ENCODE measurements at regions not wholly inside any gene's neighbourhood (a gene's known extent, or its start where the extent isn't known, plus 50 kb on each side); places are given as distances from the start of the nearest gene placed in this dataset.

GRCh38 chr3:176794406-176794805 lies 402.9 kb downstream of the TBL1XR1 start:
- TF ChIP-seq POLR2A (IDR thresholded peaks at IDR 0.05; ENCODE audit: low read depth, low read length) (no peak), POU2F2 (IDR thresholded peaks at IDR 0.05; ENCODE audit: low read depth, low read length) (no peak), TAF1 (IDR thresholded peaks at IDR 0.05; ENCODE audit: low read depth, low read length) (no peak), SPI1 (IDR thresholded peaks at IDR 0.05; ENCODE audit: low read depth, low read length) (no peak), PAX5 (IDR thresholded peaks at IDR 0.05; ENCODE audit: insufficient read depth, low read length, severe bottlenecking) (no peak), POLR2AphosphoS5 (IDR thresholded peaks at IDR 0.05; ENCODE audit: low read depth, low read length) (no peak)
- DNase-seq (ENCODE audit: insufficient read length, low spot score): no peak
- FAIRE-seq: no peak

- TF ChIP-seq TAF1 (IDR thresholded peaks at IDR 0.05; ENCODE audit: low read depth, low read length) (no peak), SPI1 (IDR thresholded peaks at IDR 0.05; ENCODE audit: low read depth, low read length) (no peak), POU2F2 (IDR thresholded peaks at IDR 0.05; ENCODE audit: low read depth, low read length) (no peak), POLR2AphosphoS5 (IDR thresholded peaks at IDR 0.05; ENCODE audit: low read depth, low read length) (no peak), POLR2A (IDR thresholded peaks at IDR 0.05; ENCODE audit: low read depth, low read length) (no peak), PAX5 (IDR thresholded peaks at IDR 0.05; ENCODE audit: insufficient read depth, low read length, severe bottlenecking) (no peak)
- FAIRE-seq (no peak), DNase-seq (ENCODE audit: insufficient read length, low spot score) (no peak)
Measured at GRCh38 chr3:176789947-176790346, 407.3 kb downstream of the TBL1XR1 start.

GRCh38 chr3:176789281-176789705 lies 408.0 kb downstream of the TBL1XR1 start:
- TF ChIP-seq PAX5 (IDR thresholded peaks at IDR 0.05; ENCODE audit: insufficient read depth, low read length, severe bottlenecking): no peak
- no peak for TF ChIP-seq POLR2AphosphoS5 (IDR thresholded peaks at IDR 0.05; ENCODE audit: low read depth, low read length)
- no peak for TF ChIP-seq POU2F2 (IDR thresholded peaks at IDR 0.05; ENCODE audit: low read depth, low read length)
- TF ChIP-seq SPI1 (IDR thresholded peaks at IDR 0.05; ENCODE audit: low read depth, low read length): no peak
- TF ChIP-seq TAF1 (IDR thresholded peaks at IDR 0.05; ENCODE audit: low read depth, low read length): no peak
- TF ChIP-seq POLR2A (IDR thresholded peaks at IDR 0.05; ENCODE audit: low read depth, low read length): no peak
- DNase-seq (ENCODE audit: insufficient read length, low spot score) (no peak), FAIRE-seq (no peak)

- TF ChIP-seq POLR2A (IDR thresholded peaks at IDR 0.05; ENCODE audit: low read depth, low read length) (no peak), PAX5 (IDR thresholded peaks at IDR 0.05; ENCODE audit: insufficient read depth, low read length, severe bottlenecking) (no peak), SPI1 (IDR thresholded peaks at IDR 0.05; ENCODE audit: low read depth, low read length) (no peak), TAF1 (IDR thresholded peaks at IDR 0.05; ENCODE audit: low read depth, low read length) (no peak), POU2F2 (IDR thresholded peaks at IDR 0.05; ENCODE audit: low read depth, low read length) (no peak), POLR2AphosphoS5 (IDR thresholded peaks at IDR 0.05; ENCODE audit: low read depth, low read length) (no peak)
- DNase-seq (ENCODE audit: insufficient read length, low spot score) (no peak), FAIRE-seq (no peak)
Measured at GRCh38 chr3:176787506-176787905, 409.8 kb downstream of the TBL1XR1 start.

- TF ChIP-seq POLR2AphosphoS5 (IDR thresholded peaks at IDR 0.05; ENCODE audit: low read depth, low read length) (no peak), TAF1 (IDR thresholded peaks at IDR 0.05; ENCODE audit: low read depth, low read length) (no peak), POLR2A (IDR thresholded peaks at IDR 0.05; ENCODE audit: low read depth, low read length) (no peak), PAX5 (IDR thresholded peaks at IDR 0.05; ENCODE audit: insufficient read depth, low read length, severe bottlenecking) (no peak), POU2F2 (IDR thresholded peaks at IDR 0.05; ENCODE audit: low read depth, low read length) (no peak), SPI1 (IDR thresholded peaks at IDR 0.05; ENCODE audit: low read depth, low read length) (no peak)
- DNase-seq (ENCODE audit: insufficient read length, low spot score) (no peak), FAIRE-seq (no peak)
Measured at GRCh38 chr3:176785171-176785570, 412.1 kb downstream of the TBL1XR1 start.

- no peak for DNase-seq (ENCODE audit: insufficient read length, low spot score)
- FAIRE-seq: no peak
- no peak for TF ChIP-seq POLR2AphosphoS5 (IDR thresholded peaks at IDR 0.05; ENCODE audit: low read depth, low read length)
- TF ChIP-seq POLR2A (IDR thresholded peaks at IDR 0.05; ENCODE audit: low read depth, low read length): no peak
- no peak for TF ChIP-seq PAX5 (IDR thresholded peaks at IDR 0.05; ENCODE audit: insufficient read depth, low read length, severe bottlenecking)
- no peak for TF ChIP-seq SPI1 (IDR thresholded peaks at IDR 0.05; ENCODE audit: low read depth, low read length)
- no peak for TF ChIP-seq POU2F2 (IDR thresholded peaks at IDR 0.05; ENCODE audit: low read depth, low read length)
- no peak for TF ChIP-seq TAF1 (IDR thresholded peaks at IDR 0.05; ENCODE audit: low read depth, low read length)
Measured at GRCh38 chr3:176780766-176781165, 416.5 kb downstream of the TBL1XR1 start.

- no peak for DNase-seq (ENCODE audit: insufficient read length, low spot score)
- TF ChIP-seq POLR2AphosphoS5 (IDR thresholded peaks at IDR 0.05; ENCODE audit: low read depth, low read length): no peak
- TF ChIP-seq SPI1 (IDR thresholded peaks at IDR 0.05; ENCODE audit: low read depth, low read length): no peak
- TF ChIP-seq POLR2A (IDR thresholded peaks at IDR 0.05; ENCODE audit: low read depth, low read length): no peak
- no peak for TF ChIP-seq POU2F2 (IDR thresholded peaks at IDR 0.05; ENCODE audit: low read depth, low read length)
- TF ChIP-seq TAF1 (IDR thresholded peaks at IDR 0.05; ENCODE audit: low read depth, low read length): no peak
- no peak for TF ChIP-seq PAX5 (IDR thresholded peaks at IDR 0.05; ENCODE audit: insufficient read depth, low read length, severe bottlenecking)
- no peak for FAIRE-seq
Measured at GRCh38 chr3:176776622-176777175, 420.6 kb downstream of the TBL1XR1 start.

- DNase-seq (ENCODE audit: insufficient read length, low spot score): no peak
- no peak for FAIRE-seq
- TF ChIP-seq POLR2AphosphoS5 (IDR thresholded peaks at IDR 0.05; ENCODE audit: low read depth, low read length) (no peak), POLR2A (IDR thresholded peaks at IDR 0.05; ENCODE audit: low read depth, low read length) (no peak), PAX5 (IDR thresholded peaks at IDR 0.05; ENCODE audit: insufficient read depth, low read length, severe bottlenecking) (no peak), SPI1 (IDR thresholded peaks at IDR 0.05; ENCODE audit: low read depth, low read length) (no peak), POU2F2 (IDR thresholded peaks at IDR 0.05; ENCODE audit: low read depth, low read length) (no peak), TAF1 (IDR thresholded peaks at IDR 0.05; ENCODE audit: low read depth, low read length) (no peak)
Measured at GRCh38 chr3:176769547-176770190, 427.6 kb downstream of the TBL1XR1 start.

- FAIRE-seq: no peak
- TF ChIP-seq POLR2A (IDR thresholded peaks at IDR 0.05; ENCODE audit: low read depth, low read length): no peak
- no peak for TF ChIP-seq POU2F2 (IDR thresholded peaks at IDR 0.05; ENCODE audit: low read depth, low read length)
- TF ChIP-seq TAF1 (IDR thresholded peaks at IDR 0.05; ENCODE audit: low read depth, low read length): no peak
- no peak for TF ChIP-seq SPI1 (IDR thresholded peaks at IDR 0.05; ENCODE audit: low read depth, low read length)
- no peak for TF ChIP-seq POLR2AphosphoS5 (IDR thresholded peaks at IDR 0.05; ENCODE audit: low read depth, low read length)
- TF ChIP-seq PAX5 (IDR thresholded peaks at IDR 0.05; ENCODE audit: insufficient read depth, low read length, severe bottlenecking): no peak
- DNase-seq (ENCODE audit: insufficient read length, low spot score): no peak
Measured at GRCh38 chr3:176767385-176767784, 429.9 kb downstream of the TBL1XR1 start.

Data from GM12891 (cell line).